ENCODE measurements at regions not wholly inside any gene's neighbourhood (a gene's known extent, or its start where the extent isn't known, plus 50 kb on each side); places are given as distances from the start of the nearest gene placed in this dataset.

GRCh38 chr21:29453511-29453910, 154.8 kb downstream of the BACH1 start:
- Histone ChIP-seq H2AK5ac (ENCODE audit: insufficient read length, low read length) (no peak overlapping the region), H2BK15ac (ENCODE audit: low read depth, low read length) (no peak overlapping the region), H2BK5ac (ENCODE audit: insufficient read length, low read length) (no peak overlapping the region), H3K4ac (ENCODE audit: low read depth, low read length) (no peak overlapping the region), H3K23me2 (ENCODE audit: insufficient read length, low read depth, low read length, poor library complexity, severe bottlenecking) (no peaks in the 10 kb centered on the region), H3K56ac (ENCODE audit: insufficient read length, low read depth, low read length) (no peak overlapping the region), H4K5ac (ENCODE audit: insufficient read length, low read depth, low read length) (no peak overlapping the region), H4K20me1 (ENCODE audit: control insufficient read depth, insufficient read depth, insufficient read length) (no peaks in the 10 kb centered on the region), H2AFZ (ENCODE audit: low read length) (no peak overlapping the region), H3K9me3 (ENCODE audit: control insufficient read depth, low read depth, low read length) (no peaks in the 10 kb centered on the region), H2BK12ac (ENCODE audit: insufficient read length, low read depth, low read length) (no peak overlapping the region), H3T11ph (ENCODE audit: low read length) (no peak overlapping the region), H3K27me3 (ENCODE audit: insufficient read depth, low read length) (no peaks in the 10 kb centered on the region), H3K79me2 (ENCODE audit: insufficient read depth, low read length) (no peaks in the 10 kb centered on the region), H3K27ac (ENCODE audit: insufficient read length, low read depth, low read length) (no peak overlapping the region), H3K18ac (ENCODE audit: insufficient read length, low read depth, low read length) (no peak overlapping the region), H4K8ac (replicated peaks; ENCODE audit: insufficient read length, low read depth, low read length) (no peak overlapping the region), H3K14ac (ENCODE audit: insufficient read depth, low read length) (no peak overlapping the region), H4K91ac (ENCODE audit: insufficient read length, low read depth, low read length) (no peak overlapping the region), H3K23ac (ENCODE audit: insufficient read length, low read depth, low read length) (no peak overlapping the region), H3K79me1 (ENCODE audit: insufficient read depth, low read depth, low read length, poor library complexity, severe bottlenecking) (no peaks in the 10 kb centered on the region), H3K9ac (ENCODE audit: extremely low read depth, insufficient read length, low read length) (no peak overlapping the region), H2BK120ac (ENCODE audit: low read depth, low read length, poor library complexity, severe bottlenecking) (no peak overlapping the region), H2BK20ac (ENCODE audit: low read depth, low read length, poor library complexity, severe bottlenecking) (no peak overlapping the region), H3K4me2 (ENCODE audit: insufficient read depth, insufficient read length, low read length) (no peak overlapping the region), H3K4me1 (ENCODE audit: insufficient read depth, low read length) (no peaks in the 10 kb centered on the region)
- Mint-ChIP-seq H3K9me3 (peaks cover 12 to 14% of the 10 kb centered on the region in 2 experiments), H3K4me3 (no peak overlapping the region), H3K4me1 (no peaks in the 10 kb centered on the region), H3K27ac (no peak overlapping the region), H3K27me3 (ENCODE audit: low read depth) (no peaks in the 10 kb centered on the region), H3K36me3 (ENCODE audit: insufficient read depth in 1 of 3, low read depth in 3 of 3) (peaks cover 0 to 12% (median 8%) of the 10 kb centered on the region in 3 experiments; a peak in 6 of 7 replicates)
- no peak for DNase-seq
- no CpG with 5 or more reads among the region's 3 CpGs for WGBS (ENCODE audit: extremely low coverage, insufficient read length, low lambda C conversion rate)
- no peak for TF ChIP-seq CTCF (conservative IDR thresholded peaks at IDR 0.05)
